GM19467 (cell line): ENCODE measurements at regions not wholly inside any gene's neighbourhood (a gene's known extent, or its start where the extent isn't known, plus 50 kb on each side); places are given as distances from the start of the nearest gene placed in this dataset.
"Not testable (repeated sequence)": the region's sequence is repeated elsewhere in the genome, so short reads cannot be mapped to it uniquely, and the experiment has no call there.

Experiments used
- ATAC-seq: cut with Tn5 transposase; IDR thresholded peaks from one replicate; pipeline ENCODE4 v1.9.1; 2021; ENCODE audit warnings: mild to moderate bottlenecking, moderate library complexity; ENCODE audit not compliant: unreplicated experiment

DNA sequence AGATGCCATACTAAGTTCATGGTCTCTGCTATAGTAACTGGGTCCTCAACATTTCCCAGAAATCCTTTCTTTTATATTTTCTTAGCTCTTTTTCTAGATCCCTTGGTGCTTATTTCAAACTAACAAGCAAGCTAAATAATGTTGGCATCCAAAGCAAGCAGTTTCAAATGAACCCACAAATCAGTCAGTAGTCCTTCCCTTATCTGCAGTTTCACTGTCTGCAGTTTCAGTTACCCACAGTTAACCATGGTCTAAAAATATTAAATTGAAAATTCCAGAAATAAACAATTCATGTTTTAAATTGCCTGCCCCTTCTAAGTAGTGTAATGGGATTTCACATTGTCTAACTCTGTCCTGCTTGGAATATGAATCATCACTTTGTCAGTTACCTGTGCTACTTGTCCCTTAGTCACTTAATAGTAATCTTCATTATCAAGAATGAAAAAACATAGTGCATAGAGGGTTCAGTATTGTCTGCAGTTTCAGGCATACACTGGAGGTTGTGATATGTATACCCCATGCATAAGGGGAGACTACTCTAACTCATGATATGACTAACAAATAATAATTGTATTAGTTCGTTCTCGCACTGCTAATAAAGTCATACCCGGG is 633.7 kb downstream of the MECOM start:
- no peak for ATAC-seq

DNA sequence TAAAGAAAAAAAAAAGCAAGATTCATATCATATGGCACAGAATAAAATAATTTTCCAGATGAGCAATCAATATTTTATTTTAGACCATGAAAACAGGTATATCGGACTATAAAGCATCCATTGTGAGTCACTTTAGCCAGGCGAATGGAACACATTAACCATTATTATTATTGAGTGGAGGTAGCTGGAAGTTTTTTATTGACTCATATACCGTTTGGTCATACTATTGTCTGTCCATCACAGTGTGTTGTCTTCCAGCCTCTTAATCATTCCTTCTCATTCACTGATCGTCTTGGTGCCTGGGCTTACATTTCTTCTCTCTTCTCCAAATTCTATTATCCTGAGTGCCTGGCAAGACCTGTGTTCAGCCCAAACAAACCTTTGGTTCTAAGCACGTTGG is 634.8 kb downstream of the MECOM start:
- no peak for ATAC-seq

DNA sequence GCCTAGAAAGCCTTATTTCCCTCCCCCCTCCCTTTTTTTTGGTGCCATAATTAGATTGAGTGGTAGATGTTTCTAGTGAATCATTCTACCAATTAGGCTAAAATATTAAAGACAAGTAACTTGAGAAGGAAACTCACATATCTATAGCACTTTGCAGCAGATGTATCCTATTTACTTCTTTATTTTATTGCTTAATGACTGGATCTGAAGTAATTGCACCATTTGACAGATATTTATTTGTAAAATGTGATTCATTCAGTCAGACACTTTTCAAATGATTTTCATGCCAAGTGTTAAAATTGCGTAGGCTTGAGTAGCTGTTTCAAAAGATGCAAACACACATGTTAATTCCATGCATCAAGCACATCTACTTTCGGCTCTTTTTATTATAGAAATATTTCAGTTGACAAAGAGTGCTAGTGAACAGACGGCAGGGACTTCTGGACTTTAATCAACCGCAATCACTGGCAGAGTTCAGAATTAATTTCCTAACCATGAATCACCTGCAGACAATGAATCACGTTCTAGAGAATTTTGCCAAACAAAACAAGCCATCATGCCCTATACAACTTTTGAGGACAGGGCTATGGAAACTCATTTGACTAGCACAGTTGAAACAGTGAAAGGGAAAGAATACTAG is 636.8 kb downstream of the MECOM start:
- ATAC-seq = no peak

DNA sequence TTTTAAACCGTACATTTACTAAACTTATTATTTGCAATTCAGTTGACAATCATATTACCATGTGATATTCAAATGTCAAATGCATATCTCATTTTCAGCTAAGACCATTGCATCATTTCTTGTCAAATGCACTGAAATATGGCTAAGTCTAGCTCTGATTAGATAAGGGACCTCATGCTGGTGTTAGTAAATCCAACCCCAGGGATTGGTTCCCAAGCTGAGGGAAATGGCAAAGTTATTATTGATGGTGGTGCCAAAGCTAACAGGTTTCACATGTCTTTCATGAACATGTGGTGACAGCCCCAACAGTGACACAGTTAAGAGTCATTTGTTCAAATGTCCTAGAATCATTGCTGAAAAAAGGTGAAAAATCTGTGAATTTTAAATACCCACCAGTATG is 641.1 kb downstream of the MECOM start:
- no peak for ATAC-seq

DNA sequence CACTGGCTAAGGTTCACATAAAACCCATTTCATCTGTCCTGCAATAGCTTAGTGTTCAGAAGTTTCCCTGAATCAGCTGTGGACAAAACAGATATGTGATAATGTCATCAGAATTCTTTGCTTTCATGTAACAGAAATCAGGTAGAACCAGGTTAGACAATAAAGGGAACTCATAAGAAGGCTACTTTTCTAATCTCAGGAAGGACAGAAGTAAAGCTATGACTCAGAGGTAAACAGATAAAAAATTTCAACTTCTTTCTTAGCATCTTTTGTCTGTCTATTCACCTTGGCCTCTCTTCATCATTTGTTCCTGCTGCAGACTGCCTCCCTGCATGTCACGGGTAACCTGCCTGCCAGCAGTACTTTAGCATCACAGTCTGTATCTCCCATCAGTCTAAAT is 643.1 kb downstream of the MECOM start:
- ATAC-seq = no peak

DNA sequence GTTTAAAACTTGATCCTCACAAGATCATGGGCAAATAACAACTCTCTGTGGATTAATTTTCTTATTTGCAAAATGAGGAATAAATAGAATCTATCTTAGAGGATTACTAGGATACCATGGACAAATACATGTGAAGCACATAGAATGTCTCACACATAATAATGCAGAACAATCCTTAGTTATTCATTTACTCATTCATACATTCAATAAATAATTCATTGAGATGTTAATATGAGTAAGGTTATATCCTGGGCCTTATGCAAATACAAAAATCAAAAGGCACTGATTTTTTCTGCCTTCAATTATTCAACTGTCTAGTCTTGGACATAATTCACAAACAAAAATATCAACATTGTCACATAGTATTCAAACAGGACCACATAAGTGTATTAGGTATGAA is 654.1 kb downstream of the MECOM start:
- ATAC-seq = no peak

DNA sequence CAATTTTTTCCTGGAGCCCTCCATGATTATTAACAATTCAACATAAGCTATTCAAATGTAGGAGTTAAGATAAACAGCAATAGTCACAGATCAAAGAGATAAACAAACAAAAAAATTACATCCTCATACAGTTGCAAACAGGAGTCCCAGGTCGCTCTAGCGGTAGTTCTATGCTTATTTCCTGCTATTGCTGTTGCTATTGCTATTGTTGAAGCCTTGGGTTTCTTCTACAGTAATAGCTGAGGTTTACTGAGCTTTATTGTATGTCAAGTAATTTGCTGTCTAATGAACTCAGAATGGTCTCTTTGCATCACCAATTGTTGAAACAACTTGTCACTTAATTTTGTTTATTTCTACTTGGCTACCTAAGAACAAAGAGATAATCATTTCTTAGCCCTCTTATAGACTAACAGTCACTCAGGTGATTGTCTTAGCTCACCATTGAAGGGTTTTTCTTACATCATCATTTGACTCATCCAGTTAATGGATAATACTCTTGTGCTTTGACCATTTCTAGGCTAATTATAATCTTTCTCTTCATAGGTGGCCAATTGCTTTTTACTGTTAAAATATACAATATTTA is 654.6 kb downstream of the MECOM start:
- no peak for ATAC-seq

DNA sequence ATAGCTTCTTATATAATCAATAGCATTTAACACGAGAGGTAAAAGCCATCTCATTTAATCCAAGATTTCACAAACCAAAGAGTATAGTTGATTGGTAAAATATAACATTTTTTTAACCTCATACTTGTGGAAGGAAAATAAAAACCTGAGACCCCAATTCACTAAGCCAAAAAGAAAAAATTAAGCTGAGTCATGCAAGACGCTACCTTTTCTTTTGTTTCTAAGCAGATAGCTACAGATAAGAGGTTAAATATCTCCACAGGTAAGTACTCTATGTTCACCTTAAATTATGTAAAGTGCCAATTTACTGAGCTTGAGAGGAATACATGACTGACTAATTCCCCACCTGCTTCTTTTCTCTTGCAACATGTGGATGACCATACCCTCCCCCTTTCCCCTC is 656.4 kb downstream of the MECOM start:
- no peak for ATAC-seq

DNA sequence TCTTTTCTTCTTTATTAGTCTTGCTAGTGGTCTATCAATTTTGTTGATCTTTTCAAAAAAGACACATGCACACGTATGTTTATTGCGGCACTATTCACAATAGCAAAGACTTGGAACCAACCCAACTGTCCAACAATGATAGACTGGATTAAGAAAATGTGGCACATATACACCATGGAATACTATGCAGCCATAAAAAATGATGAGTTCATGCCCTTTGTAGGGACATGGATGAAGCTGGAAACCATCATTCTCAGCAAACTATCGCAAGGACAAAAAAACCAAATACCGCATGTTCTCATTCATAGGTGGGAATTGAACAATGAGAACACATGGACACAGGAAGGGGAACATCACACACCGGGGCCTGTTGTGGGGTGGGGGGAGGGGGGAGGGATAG is 657.1 kb downstream of the MECOM start:
- not testable (repeated sequence) for ATAC-seq

DNA sequence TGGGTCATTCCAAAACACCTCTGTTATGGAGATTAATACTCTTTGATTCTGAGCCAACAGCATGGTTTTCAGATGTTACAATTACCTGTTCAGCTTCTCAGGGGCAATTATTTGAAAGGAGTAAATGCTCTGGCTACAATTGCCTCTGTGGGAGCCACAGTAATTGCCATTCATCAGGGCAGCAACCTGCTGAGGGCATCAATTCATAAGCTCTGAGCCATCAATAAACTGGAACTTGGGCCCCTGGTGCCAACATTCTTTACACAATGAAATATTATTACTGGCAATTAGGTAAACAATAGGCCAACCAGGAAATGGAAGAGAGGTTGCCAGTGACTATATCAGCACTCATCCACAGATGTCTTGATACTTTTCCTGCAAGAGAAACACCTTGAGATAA is 660.8 kb downstream of the MECOM start:
- no peak for ATAC-seq

DNA sequence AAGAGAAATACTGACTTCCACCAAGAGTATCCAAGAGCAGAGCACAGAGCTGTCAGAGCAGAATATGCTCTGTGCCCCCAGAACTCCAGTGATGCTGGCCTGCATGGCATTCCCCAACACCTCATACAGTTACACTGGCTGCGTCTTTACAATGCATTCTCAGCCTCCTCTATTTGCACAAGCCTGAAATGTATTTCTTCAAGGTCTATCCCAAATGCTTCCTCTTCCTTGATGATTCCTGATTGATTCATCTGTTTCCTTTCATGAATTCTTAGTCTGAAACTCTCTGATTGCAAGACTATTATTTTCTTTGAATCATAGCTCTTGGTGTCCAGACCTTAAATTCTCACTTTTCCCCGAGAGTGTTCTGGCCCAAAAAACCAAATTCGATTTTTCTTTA is 664.7 kb downstream of the MECOM start:
- ATAC-seq = no peak

DNA sequence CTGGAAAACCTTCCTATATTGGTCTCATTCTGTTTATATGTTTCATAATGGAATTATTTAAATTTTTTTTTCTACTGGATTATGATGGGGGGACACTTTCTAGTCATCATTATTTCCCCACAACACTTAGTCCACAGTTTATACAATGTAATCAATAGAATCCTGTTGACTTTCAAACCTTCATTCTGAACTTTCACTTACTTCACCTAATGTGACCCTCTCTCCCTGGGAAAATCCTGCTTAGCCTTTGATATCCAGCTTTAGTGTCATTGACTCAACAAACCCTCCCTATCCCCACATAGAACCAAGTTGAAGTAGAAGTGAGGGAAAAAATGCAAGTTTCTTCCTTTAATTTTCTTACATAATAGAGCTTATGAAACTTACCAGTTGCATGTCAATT is 666.0 kb downstream of the MECOM start:
- ATAC-seq = no peak

DNA sequence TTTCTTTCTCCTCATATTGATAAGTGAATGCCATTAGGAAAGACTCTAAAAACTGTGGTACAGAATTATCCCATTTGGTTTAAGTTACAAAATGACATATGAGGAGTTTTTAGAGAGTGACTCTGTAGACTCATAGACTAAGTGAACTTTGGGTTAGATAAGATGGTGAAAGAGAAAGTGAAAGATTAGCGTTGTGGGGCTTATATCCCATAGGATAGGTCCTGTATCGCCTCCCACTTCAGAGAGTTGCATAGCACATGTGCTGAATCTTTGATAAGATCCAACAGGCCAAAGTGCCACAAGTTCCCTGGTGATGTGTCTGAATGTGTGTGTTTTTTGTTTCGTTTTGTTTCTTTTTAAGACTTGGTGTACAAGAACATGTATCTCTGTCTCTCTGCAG is 666.9 kb downstream of the MECOM start:
- ATAC-seq = no peak

DNA sequence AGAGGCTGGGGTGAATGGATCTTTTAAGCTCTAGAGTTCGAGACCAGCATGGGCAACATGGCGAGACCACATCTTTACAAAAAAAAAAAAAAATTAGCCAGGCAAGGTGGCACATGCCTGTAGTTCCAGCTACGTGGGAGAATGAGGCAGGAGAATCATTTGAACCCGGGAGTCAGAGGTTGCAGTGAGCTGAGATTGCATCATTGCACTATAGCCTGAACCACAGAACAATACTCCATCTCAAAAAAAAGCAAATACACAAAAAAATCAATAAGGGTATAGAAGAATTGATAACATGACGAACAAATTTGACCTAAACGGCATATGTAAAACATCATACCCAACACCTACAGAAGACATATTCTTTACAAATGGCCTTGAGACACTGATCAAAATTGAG is 668.4 kb downstream of the MECOM start:
- ATAC-seq = no peak

DNA sequence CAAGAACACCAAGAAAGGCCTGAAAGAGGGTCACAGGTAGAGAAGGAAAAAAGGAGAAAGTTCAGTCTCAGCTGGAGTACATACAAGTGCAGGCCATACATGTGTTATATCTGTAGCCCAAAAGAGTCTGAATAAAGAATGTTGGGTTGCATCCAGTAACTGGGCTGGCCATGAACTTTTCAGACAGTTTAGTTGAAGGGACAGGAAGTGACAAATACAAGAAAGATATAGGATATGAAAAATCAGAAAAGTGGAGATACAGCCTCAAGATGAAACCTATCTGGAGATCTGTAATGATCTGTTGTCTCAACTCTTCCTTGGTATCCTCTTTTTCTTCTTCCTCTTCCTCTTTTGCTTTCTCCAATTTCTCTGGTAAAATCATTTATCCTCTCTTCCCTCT is 671.7 kb downstream of the MECOM start:
- ATAC-seq = no peak

DNA sequence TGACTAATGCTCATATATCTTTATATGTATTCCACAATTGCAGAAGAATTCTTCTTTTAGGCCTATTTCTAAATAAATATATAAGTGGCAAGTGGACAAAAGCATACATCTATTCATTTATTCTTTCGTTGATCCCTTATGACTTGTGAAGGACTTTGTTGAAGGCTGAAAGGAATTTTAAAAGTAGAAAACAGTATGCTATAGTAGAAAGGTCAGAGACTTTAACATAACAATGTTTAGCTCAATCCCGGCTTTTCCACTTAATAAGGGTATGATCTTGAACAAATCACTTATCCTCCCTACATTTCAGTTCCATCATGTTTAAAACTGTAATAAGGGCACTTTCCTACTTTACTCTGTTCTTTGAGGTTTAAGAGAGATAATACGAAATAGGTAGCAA is 672.9 kb downstream of the MECOM start:
- ATAC-seq = no peak

DNA sequence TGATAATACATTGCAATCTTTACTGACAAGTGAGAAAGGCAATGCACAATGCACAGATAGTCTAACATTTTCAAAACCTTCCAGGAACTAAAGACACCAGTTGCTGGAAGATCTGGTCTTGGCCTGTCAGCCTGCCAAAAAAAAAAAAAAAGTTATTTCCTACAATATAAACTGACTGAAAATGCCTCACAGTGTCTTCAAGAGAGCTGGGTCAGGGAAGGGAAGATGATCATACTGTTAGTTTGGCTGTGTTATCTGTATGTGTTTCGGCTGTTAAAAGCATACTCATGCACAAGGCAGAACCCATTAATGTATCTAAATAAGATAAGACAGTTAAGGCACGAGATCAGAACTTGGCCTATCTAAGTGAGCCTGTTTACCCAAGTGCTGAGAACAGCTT is 673.4 kb downstream of the MECOM start:
- no peak for ATAC-seq

DNA sequence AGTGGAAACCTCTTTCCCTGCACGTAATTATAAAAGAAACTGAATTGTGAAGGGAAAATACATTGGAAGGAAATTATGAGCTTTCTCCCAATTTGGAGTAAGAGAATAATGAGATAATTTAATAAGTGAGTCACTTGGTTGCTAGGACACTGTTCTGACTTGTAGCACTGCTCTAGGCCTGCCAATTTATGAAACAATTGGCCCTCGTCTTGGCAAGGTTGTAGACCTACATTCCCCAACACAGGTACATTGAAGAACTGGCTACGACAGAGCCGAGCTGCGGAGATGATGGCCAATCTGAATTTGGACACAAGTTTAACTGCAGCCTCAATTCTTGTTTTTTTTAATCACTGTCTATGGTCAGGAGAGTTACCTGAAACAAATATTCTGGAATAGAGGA is 674.1 kb downstream of the MECOM start:
- no peak for ATAC-seq

DNA sequence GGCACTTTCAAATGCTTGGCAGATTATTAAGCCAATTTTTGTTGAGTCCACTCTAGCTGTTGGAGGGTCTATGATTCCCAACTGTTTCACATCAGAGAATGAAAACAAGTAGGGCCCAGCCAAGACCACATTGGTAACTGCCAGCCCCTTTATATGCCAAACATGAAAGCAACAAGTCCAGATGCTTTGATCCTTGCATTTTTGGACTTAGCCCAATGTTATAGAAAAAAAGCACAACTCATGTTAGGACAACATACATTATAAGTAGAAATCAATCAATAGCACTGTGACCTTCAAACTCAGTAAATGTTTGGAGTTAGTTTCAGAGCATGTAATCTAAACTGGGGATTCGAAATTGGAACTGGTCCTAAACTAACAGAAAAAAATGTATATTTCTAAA is 674.7 kb downstream of the MECOM start:
- ATAC-seq = no peak

DNA sequence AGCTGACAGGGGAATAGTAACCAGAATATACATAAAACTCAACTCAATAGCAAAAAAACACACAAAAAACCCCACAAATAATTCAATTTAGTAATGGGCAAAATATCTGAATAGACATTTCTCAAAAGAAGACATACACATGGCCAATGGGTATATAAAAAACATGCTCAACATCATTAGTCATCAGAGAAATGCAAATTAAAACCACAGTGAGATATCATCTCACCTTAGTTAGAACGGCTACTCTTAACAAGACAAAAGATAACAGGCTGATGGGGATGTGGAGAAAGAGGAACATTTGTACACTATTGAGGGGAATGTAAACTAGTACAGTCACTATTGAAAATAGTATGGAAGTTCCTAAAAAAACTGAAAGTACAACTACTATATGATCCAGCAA is 678.6 kb downstream of the MECOM start:
- no peak for ATAC-seq

DNA sequence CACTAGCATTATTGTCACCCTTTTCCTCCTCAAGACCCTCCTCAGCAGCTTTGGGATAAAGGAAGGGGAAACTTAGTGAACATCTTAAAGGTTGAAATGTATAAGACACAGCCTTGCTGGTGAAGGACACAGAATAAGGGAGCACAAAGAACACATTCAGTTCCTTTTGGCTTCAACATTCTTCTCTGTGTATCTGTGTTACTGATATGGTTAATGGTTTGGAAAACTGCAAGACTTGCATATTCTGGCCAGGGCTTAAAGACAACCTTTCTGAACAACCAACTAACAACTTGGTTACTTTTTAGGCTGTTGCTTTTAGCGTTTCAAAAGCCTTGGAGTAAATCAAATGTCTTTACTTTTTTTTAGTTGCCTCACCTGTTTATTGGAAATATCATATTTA is 680.5 kb downstream of the MECOM start:
- no peak for ATAC-seq

DNA sequence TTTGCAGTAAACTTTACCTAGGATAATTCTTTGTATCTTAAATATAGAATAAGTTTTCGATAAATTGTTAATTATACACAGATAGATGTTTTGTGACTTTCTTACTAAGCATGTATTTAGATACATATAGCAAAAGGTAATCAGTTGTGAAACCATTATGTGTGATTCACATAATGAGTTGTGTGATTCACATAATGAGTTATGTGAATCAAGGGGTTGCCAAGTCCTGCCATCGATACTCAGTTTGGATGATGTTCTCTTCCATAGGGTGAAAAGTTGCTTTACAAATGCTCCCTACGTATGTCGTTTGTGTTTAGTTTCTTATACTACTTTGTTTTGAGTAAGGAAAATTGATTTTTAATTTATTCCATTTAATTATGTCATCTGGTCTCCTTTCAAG is 682.1 kb downstream of the MECOM start:
- ATAC-seq = no peak
